Cardiac fibroblast (primary cell): ENCODE measurements at regions not wholly inside any gene's neighbourhood (a gene's known extent, or its start where the extent isn't known, plus 50 kb on each side); places are given as distances from the start of the nearest gene placed in this dataset.
"Not testable (repeated sequence)": the region's sequence is repeated elsewhere in the genome, so short reads cannot be mapped to it uniquely, and the experiment has no call there.

Experiments
- DNase-seq, 2 donors: peaks; one replicate each; pipeline versions ENCODE4 v3.0.0 to v3.0.0-alpha.2; 2010; ENCODE audit warnings: low read depth in 2 of 2
- H3K4me3 ChIP-seq, 2 donors: replicated peaks in 1 of 2; 1 replicate in 1 of 2; 2 replicates in 1 of 2; pipeline ENCODE4 v1.5.1; 2011; ENCODE audit warnings: low read depth in 2 of 2, low read length in 2 of 2, mild to moderate bottlenecking in 2 of 2, moderate library complexity in 1 of 2
- TF ChIP-seq, protein P1 (sequence below): IDR thresholded peaks from one replicate; pipeline ENCODE4 v1.5.1; 2011; ENCODE audit warnings: low read depth, mild to moderate bottlenecking, low read length, inconsistent platforms

DNA sequence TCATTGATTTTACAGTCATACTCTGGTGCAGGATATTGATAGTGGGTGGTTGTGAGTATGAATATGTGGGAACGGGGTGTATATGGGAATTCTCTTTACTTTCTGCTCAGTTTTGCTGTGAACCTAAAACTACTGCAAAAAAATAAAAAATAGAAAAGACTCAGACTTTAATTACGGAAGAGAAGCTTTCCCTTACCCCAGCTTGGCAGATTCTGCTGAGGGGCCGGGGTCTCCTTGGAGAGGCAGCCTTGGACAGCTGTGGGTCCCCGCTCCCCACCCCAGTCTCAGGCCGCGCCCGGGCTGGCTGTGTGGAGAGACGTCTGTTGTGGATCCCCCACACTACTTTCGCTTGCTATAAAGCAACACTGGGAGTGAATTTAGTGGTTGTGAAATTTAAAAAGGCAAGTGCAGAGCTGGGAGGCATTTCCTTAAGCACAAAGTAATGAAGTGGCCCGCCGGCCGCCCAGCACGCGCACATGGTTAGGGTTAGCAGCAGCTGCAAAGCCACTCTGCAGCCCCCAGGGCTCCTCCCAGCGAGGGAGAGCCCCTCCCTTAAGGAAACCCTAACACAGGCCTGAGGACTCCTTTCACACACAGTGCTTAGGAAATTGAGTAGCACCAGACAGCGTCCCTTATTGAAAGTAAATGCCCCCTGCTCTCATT lies 102.4 kb downstream of the DDX1 start:
- TF ChIP-seq, protein P1, sequence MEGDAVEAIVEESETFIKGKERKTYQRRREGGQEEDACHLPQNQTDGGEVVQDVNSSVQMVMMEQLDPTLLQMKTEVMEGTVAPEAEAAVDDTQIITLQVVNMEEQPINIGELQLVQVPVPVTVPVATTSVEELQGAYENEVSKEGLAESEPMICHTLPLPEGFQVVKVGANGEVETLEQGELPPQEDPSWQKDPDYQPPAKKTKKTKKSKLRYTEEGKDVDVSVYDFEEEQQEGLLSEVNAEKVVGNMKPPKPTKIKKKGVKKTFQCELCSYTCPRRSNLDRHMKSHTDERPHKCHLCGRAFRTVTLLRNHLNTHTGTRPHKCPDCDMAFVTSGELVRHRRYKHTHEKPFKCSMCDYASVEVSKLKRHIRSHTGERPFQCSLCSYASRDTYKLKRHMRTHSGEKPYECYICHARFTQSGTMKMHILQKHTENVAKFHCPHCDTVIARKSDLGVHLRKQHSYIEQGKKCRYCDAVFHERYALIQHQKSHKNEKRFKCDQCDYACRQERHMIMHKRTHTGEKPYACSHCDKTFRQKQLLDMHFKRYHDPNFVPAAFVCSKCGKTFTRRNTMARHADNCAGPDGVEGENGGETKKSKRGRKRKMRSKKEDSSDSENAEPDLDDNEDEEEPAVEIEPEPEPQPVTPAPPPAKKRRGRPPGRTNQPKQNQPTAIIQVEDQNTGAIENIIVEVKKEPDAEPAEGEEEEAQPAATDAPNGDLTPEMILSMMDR: no peak
- no peak for DNase-seq
- no peak overlapping the region for H3K4me3 ChIP-seq

- TF ChIP-seq, protein P1: no peak
- H3K4me3 ChIP-seq: no peak overlapping the region
- DNase-seq: no peak
Measured at GRCh38 chr2:15694589-15694986, 102.9 kb downstream of the DDX1 start.

GRCh38 chr2:15695582-15696330 lies 104.1 kb downstream of the DDX1 start:
- TF ChIP-seq, protein P1: no peak
- no peak for DNase-seq
- H3K4me3 ChIP-seq: no peak overlapping the region

DNA sequence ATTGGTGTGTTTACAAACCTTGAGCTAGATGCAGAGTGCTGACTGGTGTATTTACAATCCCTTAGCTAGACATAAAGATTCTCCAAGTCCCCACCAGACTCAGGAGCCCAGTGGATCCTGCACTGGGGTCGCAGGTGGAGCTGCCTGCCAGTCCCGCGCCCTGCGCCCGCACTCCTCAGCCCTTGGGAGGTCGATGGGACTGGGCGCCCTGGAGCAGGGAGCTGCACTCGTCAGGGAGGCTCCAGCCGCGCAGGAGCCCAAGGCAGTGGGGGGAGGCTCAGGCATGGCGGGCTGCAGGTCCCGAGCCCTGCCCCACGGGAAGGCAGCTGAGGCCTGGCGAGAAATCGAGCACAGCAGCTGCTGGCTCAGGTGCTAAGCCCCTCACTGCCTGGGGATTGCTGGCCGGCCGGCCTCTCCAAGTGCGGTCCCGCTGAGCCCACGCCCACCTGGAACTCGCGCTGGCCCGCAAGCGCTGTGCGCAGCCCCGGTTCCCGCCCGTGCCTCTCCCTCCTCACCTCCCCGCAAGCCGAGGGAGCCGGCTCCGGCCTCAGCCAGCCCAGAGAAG lies 105.0 kb downstream of the DDX1 start:
- H3K4me3 ChIP-seq, DNase-seq: not testable (repeated sequence)

DNA sequence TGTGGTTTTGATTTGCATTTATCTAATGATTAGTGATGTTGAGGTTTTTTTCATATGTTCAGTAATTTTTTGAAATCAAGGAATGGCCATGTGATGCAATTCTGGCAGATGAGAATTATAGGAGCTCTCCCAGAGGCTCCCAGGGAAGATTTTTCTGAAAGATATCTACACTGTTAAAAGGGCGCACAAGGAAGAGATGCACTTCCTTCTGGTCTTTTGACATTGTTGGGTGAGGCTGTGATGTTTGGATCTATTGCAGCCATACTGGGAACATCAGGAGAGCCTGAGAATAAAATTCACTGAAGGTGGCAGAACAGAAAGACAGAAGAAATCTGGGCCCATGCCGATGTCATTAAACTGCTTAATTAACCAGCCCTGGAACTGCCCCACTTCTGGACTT lies 108.5 kb downstream of the DDX1 start:
- no peak overlapping the region for H3K4me3 ChIP-seq
- TF ChIP-seq, protein P1: no peak
- no peak for DNase-seq

GRCh38 chr2:15700599-15701340 lies 109.1 kb downstream of the DDX1 start:
- TF ChIP-seq, protein P1: no peak
- DNase-seq: no peak
- H3K4me3 ChIP-seq: no peak overlapping the region
